ENCODE measurements at regions not wholly inside any gene's neighbourhood (a gene's known extent, or its start where the extent isn't known, plus 50 kb on each side); places are given as distances from the start of the nearest gene placed in this dataset.

DNA sequence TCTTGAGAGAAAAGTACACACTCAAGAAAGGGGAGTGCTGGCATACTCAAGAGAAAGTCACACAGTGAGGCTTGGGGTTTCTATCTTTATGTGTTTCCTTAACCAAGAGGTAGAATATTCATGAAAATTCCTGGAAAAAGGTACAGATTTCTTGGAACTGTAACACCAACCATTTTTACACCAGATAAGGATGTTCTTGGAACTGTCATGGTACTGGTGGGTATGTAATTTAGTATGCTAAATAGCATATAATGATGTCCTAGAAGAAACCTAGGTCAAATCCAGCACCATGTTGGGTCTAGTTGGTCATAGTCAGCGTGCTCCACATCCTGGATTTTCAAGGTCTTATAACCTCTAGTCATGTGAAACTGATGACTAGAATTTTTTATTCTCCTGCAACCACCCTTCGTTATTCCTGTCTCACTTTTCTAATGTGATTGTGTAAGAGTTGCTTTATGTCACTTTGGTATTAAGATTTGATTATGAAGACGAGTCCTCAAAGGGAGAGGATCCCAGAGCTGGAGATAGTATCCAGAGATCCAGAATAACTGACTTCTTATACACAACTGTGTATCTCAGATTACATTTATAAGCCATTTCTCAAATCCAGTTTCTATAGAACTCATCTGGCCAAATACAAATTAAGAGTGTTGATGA, 510.1 kb downstream of the TMTC2 start:
- no peaks in the 10 kb centered on the region for H3K9me3 ChIP-seq (replicated peaks in 1 of 3)
- no peaks in the 10 kb centered on the region for H3K36me3 ChIP-seq (replicated peaks in 1 of 2)
- no peak for TF ChIP-seq POLR2A (IDR thresholded peaks at IDR 0.05)
- TF ChIP-seq, protein P1, sequence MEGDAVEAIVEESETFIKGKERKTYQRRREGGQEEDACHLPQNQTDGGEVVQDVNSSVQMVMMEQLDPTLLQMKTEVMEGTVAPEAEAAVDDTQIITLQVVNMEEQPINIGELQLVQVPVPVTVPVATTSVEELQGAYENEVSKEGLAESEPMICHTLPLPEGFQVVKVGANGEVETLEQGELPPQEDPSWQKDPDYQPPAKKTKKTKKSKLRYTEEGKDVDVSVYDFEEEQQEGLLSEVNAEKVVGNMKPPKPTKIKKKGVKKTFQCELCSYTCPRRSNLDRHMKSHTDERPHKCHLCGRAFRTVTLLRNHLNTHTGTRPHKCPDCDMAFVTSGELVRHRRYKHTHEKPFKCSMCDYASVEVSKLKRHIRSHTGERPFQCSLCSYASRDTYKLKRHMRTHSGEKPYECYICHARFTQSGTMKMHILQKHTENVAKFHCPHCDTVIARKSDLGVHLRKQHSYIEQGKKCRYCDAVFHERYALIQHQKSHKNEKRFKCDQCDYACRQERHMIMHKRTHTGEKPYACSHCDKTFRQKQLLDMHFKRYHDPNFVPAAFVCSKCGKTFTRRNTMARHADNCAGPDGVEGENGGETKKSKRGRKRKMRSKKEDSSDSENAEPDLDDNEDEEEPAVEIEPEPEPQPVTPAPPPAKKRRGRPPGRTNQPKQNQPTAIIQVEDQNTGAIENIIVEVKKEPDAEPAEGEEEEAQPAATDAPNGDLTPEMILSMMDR (IDR thresholded peaks at IDR 0.05): no peak
- no peaks in the 10 kb centered on the region for H3K4me1 ChIP-seq (replicated peaks in 1 of 2)
- no peaks in the 10 kb centered on the region for H3K27me3 ChIP-seq
- intact Hi-C loops (cut with DNase I): no loop called here
- WGBS, 4 donors: 81 to 85% (median 84%) methylated on average over 3 of the region's 3 CpGs
- no peak overlapping the region for H3K27ac ChIP-seq
- no peak overlapping the region for H3K4me3 ChIP-seq
- no peak for DNase-seq

DNA sequence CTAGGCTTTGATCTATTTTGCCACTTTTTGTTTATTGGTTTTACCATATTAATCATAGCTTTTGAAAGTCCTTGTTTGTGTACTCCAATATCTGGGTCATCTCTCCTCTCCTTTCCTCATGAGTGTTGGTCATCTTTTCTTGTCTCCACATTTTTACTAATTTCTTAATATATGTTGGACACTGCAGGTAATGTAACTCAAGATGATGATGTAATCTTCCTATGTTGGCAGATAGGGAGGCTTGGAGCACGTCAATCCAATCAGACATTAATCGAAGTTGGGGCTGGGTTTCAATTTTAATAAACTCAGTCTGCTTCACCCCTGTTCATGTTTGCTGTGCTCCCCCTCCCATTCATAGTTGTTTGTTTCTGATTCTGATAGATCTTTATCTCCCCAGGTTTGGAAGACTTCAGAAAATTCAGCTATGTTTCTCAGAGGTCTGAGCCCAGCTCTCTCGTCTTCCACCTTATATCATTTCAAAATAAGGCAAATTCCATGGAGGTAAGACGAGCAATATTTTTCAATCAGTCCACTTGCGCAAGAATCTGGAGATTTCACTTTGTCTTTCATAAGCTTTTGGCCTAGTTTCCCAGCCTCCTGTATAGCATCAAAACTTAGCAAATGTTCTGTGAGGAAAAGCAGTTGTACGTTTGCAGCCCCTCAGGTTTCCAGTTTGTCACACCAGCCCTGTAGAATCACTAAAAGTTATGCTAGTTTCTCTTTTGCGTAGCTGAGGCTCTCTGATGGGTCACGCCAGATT, 504.1 kb downstream of the TMTC2 start:
- Histone ChIP-seq H3K27ac (no peak overlapping the region), H3K36me3 (replicated peaks in 1 of 2) (no peaks in the 10 kb centered on the region), H3K4me3 (no peak overlapping the region), H3K4me1 (replicated peaks in 1 of 2) (no peaks in the 10 kb centered on the region), H3K9me3 (replicated peaks in 1 of 3) (no peaks in the 10 kb centered on the region), H3K27me3 (no peaks in the 10 kb centered on the region)
- TF ChIP-seq, protein P1 (IDR thresholded peaks at IDR 0.05): no peak
- TF ChIP-seq POLR2A (IDR thresholded peaks at IDR 0.05): no peak
- no peak for DNase-seq
- WGBS, 4 donors: 82 to 89% (median 85%) methylated on average over 8 of the region's 8 CpGs
- intact Hi-C loops (cut with DNase I): no loop called here

- Histone ChIP-seq H3K9me3 (replicated peaks in 1 of 3) (no peaks in the 10 kb centered on the region), H3K4me3 (no peak overlapping the region), H3K27me3 (no peaks in the 10 kb centered on the region), H3K4me1 (replicated peaks in 1 of 2) (no peaks in the 10 kb centered on the region), H3K36me3 (replicated peaks in 1 of 2) (no peaks in the 10 kb centered on the region), H3K27ac (no peak overlapping the region)
- DNase-seq: no peak
- 74 to 90% (median 80%) methylated on average over 1 of the region's 1 CpG for WGBS, 4 donors
- no peak for TF ChIP-seq POLR2A (IDR thresholded peaks at IDR 0.05)
- TF ChIP-seq, protein P1 (IDR thresholded peaks at IDR 0.05): no peak
- intact Hi-C loops (cut with DNase I): no loop called here
Measured at GRCh38 chr12:83186419-83186818, 499.7 kb downstream of the TMTC2 start.

GRCh38 chr12:83185241-83185640, 498.5 kb downstream of the TMTC2 start:
- Histone ChIP-seq H3K4me1 (replicated peaks in 1 of 2) (no peaks in the 10 kb centered on the region), H3K36me3 (replicated peaks in 1 of 2) (no peaks in the 10 kb centered on the region), H3K27ac (no peak overlapping the region), H3K9me3 (replicated peaks in 1 of 3) (no peaks in the 10 kb centered on the region), H3K4me3 (no peak overlapping the region), H3K27me3 (no peaks in the 10 kb centered on the region)
- intact Hi-C loops (cut with DNase I): no loop called here
- no peak for DNase-seq
- WGBS, 4 donors: 9 to 22% (median 11%) methylated on average over 1 of the region's 1 CpG
- TF ChIP-seq, protein P1 (IDR thresholded peaks at IDR 0.05): no peak
- no peak for TF ChIP-seq POLR2A (IDR thresholded peaks at IDR 0.05)

Small RNAs in the stretch of these regions (small RNA-seq; reads per million reads assigned to genes)
- gene RF00334: 0 reads per million in 2 donors

Data from adrenal gland (tissue), 9 donors.